Glomerular visceral epithelial cell (primary cell): ENCODE measurements at regions not wholly inside any gene's neighbourhood (a gene's known extent, or its start where the extent isn't known, plus 50 kb on each side); places are given as distances from the start of the nearest gene placed in this dataset.

Experiments
- DNase-seq: peaks from one replicate; pipeline ENCODE4 v3.0.0-alpha.2; 2016; ENCODE audit errors: extremely low spot score

DNA sequence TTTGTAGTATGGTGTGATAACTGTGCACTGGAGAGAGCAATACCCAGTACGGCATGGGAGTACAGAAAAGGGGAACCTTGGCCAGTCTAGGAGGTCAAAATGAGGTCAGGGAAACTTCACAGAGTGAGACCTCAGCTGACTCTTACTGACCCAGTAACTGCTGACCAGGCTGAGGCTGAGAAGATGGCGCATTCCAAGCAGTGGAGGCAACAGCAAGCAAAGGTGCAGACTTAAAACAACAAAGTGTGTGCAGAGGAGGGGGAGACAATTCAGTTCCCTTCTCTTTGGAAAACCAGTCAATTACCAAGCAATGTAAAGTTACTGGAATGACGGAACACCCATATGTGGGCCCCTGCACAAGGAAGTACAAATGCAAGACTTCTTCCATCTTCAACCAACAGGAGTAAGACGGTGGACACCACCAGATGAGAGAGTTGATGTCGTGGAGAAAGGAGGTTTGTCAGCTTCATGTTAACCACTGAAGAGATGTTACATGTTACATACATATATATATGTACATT, 54.6 kb upstream of the PRDX6 start:
- no peak for DNase-seq

GRCh38 chr1:173423291-173423690, 53.8 kb upstream of the PRDX6 start:
- DNase-seq = no peak

DNA sequence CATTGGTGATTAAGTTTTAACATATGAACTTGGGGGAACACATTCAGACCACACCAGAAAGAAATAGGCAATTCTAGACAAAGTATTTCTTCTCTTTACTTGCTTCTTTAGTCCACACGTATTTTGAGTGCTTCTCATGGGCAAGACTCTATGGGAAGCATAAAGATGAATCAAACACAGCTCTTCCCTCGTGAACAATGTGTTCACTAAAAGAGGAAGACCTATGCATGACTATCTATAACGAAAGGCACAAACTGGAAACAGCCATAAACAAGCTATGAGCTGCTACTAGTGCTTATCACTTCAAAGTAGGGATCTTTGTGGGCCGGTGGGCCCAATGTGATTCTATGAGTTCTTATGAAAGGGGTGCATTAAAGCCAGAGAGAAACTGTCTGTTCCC, 53.0 kb upstream of the PRDX6 start:
- no peak for DNase-seq

GRCh38 chr1:173424782-173425407, 52.2 kb upstream of the PRDX6 start:
- DNase-seq = no peak

GRCh38 chr1:173426057-173426456, 51.1 kb upstream of the PRDX6 start:
- no peak for DNase-seq

- DNase-seq = no peak
Observed at GRCh38 chr1:173427146-173428054, 49.7 kb upstream of the PRDX6 start.
